ENCODE measurements at regions not wholly inside any gene's neighbourhood (a gene's known extent, or its start where the extent isn't known, plus 50 kb on each side); places are given as distances from the start of the nearest gene placed in this dataset.
"Not testable (repeated sequence)": the region's sequence is repeated elsewhere in the genome, so short reads cannot be mapped to it uniquely, and the experiment has no call there.

GRCh38 chr18:73681912-73682311 lies 465.7 kb downstream of the FBXO15 start:
- DNase-seq (ENCODE audit: low read depth in 3 of 3), result no peak

GRCh38 chr18:73681398-73681797 lies 466.2 kb downstream of the FBXO15 start:
- DNase-seq (ENCODE audit: low read depth in 3 of 3), result no peak

- DNase-seq (ENCODE audit: low read depth in 3 of 3), result no peak
These were observed 467.5 kb downstream of the FBXO15 start for GRCh38 chr18:73679941-73680712.

- DNase-seq (ENCODE audit: low read depth in 3 of 3), result no peak
These were observed 470.2 kb downstream of the FBXO15 start for GRCh38 chr18:73677450-73677849.

GRCh38 chr18:73674125-73674865 lies 473.3 kb downstream of the FBXO15 start:
- no peak for DNase-seq (ENCODE audit: low read depth in 3 of 3)

GRCh38 chr18:73671480-73671879 lies 476.2 kb downstream of the FBXO15 start:
- DNase-seq (ENCODE audit: low read depth in 3 of 3), result not testable (repeated sequence)

GRCh38 chr18:73670524-73670923 lies 477.1 kb downstream of the FBXO15 start:
- DNase-seq (ENCODE audit: low read depth in 3 of 3), result no peak

GRCh38 chr18:73670039-73670438 lies 477.6 kb downstream of the FBXO15 start:
- DNase-seq (ENCODE audit: low read depth in 3 of 3), result no peak

- no peak for DNase-seq (ENCODE audit: low read depth in 3 of 3)
These were observed 478.3 kb downstream of the FBXO15 start for GRCh38 chr18:73669297-73669696.

GRCh38 chr18:73668051-73668450 lies 479.6 kb downstream of the FBXO15 start:
- no peak for DNase-seq (ENCODE audit: low read depth in 3 of 3)

GRCh38 chr18:73666772-73667171 lies 480.9 kb downstream of the FBXO15 start:
- no peak for DNase-seq (ENCODE audit: low read depth in 3 of 3)

GRCh38 chr18:73664896-73665295 lies 482.7 kb downstream of the FBXO15 start:
- DNase-seq (ENCODE audit: low read depth in 3 of 3), result no peak

- DNase-seq (ENCODE audit: low read depth in 3 of 3), result no peak
These were observed 484.1 kb downstream of the FBXO15 start for GRCh38 chr18:73663581-73663980.

- no peak for DNase-seq (ENCODE audit: low read depth in 3 of 3)
These were observed 485.2 kb downstream of the FBXO15 start for GRCh38 chr18:73662421-73662820.

GRCh38 chr18:73660931-73661856 lies 486.4 kb downstream of the FBXO15 start:
- DNase-seq (ENCODE audit: low read depth in 3 of 3), result no peak

GRCh38 chr18:73656691-73657090 lies 490.9 kb downstream of the FBXO15 start:
- no peak for DNase-seq (ENCODE audit: low read depth in 3 of 3)

- DNase-seq (ENCODE audit: low read depth in 3 of 3), result no peak
These were observed 493.8 kb downstream of the FBXO15 start for GRCh38 chr18:73653827-73654226.

GRCh38 chr18:73653251-73653650 lies 494.4 kb downstream of the FBXO15 start:
- no peak for DNase-seq (ENCODE audit: low read depth in 3 of 3)

- no peak for DNase-seq (ENCODE audit: low read depth in 3 of 3)
These were observed 500.2 kb downstream of the FBXO15 start for GRCh38 chr18:73647391-73647790.

GRCh38 chr18:73646772-73647171 lies 500.9 kb downstream of the FBXO15 start:
- no peak for DNase-seq (ENCODE audit: low read depth in 3 of 3)

GRCh38 chr18:73646196-73646595 lies 501.4 kb downstream of the FBXO15 start:
- DNase-seq (ENCODE audit: low read depth in 3 of 3), result no peak

GRCh38 chr18:73645160-73645715 lies 502.4 kb downstream of the FBXO15 start:
- no peak for DNase-seq (ENCODE audit: low read depth in 3 of 3)

Measured in stimulated activated CD4-positive, alpha-beta T cell treated with anti-CD3 and anti-CD28 coated beads, TNF-alpha, amount 100 ng/mL, for 48 hours (primary cell).